ENCODE measurements at regions not wholly inside any gene's neighbourhood (a gene's known extent, or its start where the extent isn't known, plus 50 kb on each side); places are given as distances from the start of the nearest gene placed in this dataset.
A peak's percentile ranks its signal among the peaks of the same experiment; 100 is the strongest.

- no peak for DNase-seq
Observed at GRCh38 chr6:66735106-66735890, 1028.3 kb upstream of the EYS start.

DNA sequence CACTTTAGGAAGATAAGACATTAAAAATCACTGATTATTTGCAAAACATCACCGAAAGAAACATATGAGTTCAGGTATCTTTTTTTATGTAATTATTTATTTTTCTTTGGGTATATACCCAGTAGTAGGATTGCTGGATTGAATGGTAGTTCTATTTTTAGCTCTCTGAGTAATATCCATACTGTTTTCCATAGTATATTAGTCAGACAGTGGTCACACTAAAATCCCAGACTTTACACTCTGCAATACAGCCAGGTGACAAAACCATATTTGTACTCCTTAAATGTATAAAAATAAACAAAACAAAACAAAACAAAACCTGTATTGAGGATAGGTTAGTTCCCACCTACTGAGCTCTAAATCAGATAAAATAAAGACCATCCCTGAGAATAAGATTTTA, 1024.3 kb upstream of the EYS start:
- DNase-seq = no peak

GRCh38 chr6:66725670-66726069, 1018.6 kb upstream of the EYS start:
- DNase-seq = no peak

DNA sequence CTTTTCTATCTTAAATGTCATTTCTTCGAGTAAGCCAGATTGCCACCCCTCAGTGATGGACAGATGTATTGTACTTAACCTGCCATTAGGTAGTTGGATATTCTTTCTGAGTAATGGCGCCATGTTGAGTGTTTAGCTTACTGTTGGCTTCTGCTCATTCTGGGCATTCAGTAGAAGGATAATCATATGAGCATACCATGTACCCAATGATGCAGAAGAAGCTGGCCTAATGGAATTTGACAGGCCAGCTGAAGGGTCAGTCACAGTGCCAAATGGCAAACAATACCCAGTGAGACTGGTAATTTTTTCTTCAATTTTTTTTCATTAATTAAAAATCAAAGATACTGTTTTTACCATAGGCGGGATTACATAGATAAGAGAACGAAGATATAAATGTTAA, 1010.8 kb upstream of the EYS start:
- DNase-seq = no peak

GRCh38 chr6:66699385-66699784, 992.4 kb upstream of the EYS start:
- DNase-seq = no peak

DNA sequence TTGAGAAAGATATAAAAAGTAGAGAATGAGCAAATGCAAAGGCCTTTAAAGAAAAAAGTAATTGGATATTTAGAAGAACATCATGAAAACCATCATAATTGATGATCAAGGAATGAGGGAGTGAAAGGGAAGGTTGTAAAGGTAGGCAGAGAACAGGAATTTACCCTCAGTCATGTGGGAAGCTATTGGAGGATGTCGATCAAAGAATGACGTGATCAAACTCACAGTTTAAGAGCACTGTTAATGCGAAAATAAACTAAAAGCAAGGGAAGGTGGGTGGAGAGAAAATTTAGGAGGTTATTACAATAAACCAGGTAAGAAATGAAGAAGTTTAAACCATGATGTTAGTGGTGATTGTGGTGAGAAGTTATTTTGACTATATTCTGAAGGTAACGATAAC, 982.6 kb upstream of the EYS start:
- DNase-seq = no peak

DNA sequence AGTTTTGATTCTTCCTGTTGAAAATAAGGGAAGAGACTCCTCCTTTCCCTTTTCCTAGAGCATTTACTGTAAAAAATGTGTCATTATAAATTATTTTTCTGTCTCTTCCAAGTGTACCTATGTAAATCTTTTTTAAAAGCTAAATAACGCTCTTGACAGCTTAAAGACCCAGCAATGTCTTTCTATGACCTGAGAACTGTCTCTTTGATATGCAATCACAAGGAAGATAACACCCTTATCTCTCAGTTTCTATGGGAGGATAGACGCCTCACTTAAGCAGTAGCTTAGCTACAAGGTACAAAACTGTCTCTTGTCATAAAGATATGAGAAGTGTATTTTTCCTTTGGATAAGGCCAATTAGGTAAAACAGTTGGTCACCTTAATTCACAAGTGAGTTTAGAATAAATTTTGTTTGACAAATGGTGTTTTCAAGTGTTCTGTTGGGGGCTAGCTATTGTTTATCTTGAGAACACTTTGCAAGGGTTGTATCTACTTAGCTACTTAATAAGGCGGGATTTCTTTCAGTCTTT, 980.6 kb upstream of the EYS start:
- DNase-seq = no peak

DNA sequence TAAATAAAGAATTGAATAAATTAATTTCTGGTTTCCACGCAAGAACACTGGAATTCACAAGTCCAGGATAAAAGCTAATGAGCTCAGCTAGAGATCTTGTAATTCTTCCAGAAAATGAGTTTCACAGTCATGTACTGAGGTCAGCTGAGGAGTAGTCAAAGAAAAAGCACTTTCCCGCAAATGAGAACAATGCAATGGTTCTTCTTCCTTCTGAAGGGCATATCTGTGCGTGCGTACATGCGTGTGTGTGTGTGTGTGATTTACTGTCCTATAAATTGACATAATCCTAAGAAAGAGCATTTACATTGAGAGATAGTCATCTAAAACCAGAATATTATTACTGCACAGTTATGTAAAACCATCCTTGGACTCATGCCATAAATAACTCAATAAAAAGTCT, 968.9 kb upstream of the EYS start:
- no peak for DNase-seq

GRCh38 chr6:66664112-66664511, 957.1 kb upstream of the EYS start:
- DNase-seq = no peak

- DNase-seq = no peak
Observed at GRCh38 chr6:66662721-66663507, 955.9 kb upstream of the EYS start.

DNA sequence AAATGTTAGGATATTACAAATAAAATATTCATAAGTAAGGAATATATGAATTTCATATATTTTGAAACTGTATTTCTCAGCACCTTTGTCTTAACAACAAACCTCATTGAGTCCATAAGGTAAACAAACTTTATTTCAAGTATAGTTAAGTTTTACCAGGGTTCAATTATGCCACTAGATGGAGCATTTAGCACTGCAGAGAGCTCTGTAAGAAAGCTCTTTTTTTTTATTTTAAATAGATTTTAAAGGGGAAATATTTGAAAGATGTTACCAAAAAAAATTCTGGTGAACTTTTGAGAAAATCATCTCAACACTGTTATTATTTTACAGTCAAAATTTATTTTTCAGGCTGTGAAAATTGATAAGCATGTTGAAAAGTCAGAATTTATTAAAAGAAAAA, 955.2 kb upstream of the EYS start:
- no peak for DNase-seq

DNA sequence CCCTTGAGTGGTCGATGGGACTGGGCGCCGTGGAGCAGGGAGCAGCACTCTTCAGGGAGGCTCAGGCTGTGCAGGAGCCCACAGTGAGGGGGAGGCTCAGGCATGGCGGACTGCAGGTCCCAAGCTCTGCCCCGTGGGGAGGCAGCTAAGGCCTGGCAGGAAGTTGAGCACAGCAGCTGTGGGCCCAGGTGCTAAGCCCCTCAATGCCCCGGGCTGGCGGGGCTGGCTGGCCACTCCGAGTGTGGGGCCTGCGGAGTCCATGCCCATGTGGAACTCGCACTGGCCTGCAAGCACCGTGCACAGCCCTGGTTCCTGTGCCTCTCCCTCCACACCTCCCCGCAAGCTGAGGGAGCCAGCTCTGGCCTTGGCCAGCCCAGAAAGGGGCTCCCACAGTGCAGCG, 948.4 kb upstream of the EYS start:
- DNase-seq = no peak

DNA sequence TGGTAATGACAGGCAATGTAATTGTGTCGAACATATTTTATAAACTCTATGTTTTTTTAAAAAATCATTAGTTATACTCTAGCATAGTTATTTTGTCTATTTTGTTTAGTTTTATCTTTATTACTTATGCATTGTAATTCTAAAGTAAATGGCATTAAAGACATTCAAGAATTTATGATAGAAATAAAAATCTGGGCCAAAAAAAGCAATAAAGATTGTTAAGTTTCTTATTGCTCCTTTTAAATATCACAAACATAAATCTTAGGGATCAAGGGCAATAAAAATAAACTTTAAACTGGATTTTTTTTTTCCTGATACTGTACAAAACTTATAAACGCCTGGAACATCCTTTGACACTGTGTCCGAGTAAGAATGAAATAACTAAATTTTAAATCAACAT, 931.5 kb upstream of the EYS start:
- no peak for DNase-seq

DNA sequence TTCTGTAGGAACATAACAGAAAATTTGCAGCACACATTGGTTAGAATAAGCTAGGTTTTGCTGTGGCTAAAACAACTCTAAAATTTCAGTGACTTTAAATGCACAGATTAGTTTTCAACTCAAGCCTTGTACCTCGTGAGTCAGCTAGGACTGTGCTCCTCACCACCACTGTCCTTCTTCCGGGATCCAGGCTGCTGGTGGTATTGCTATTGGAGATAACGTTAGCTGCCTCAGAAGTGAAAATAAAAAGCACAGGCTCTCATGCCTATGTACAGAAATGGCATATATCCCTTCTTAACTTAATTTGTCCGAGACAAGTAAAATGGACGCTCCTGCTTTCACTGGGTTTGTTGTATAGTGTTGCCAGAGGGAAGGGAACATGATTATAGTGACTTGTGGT, 931.1 kb upstream of the EYS start:
- DNase-seq = peak; percentile 1

GRCh38 chr6:66628917-66629316, 921.9 kb upstream of the EYS start:
- no peak for DNase-seq

GRCh38 chr6:66623050-66623449, 916.0 kb upstream of the EYS start:
- DNase-seq = no peak

GRCh38 chr6:66605971-66606370, 898.9 kb upstream of the EYS start:
- DNase-seq = no peak

GRCh38 chr6:66605011-66605410, 898.0 kb upstream of the EYS start:
- DNase-seq = no peak

GRCh38 chr6:66599541-66599940, 892.5 kb upstream of the EYS start:
- no peak for DNase-seq

- no peak for DNase-seq
Observed at GRCh38 chr6:66578362-66578761, 871.3 kb upstream of the EYS start.

- no peak for DNase-seq
Observed at GRCh38 chr6:66568271-66568670, 861.2 kb upstream of the EYS start.

DNA sequence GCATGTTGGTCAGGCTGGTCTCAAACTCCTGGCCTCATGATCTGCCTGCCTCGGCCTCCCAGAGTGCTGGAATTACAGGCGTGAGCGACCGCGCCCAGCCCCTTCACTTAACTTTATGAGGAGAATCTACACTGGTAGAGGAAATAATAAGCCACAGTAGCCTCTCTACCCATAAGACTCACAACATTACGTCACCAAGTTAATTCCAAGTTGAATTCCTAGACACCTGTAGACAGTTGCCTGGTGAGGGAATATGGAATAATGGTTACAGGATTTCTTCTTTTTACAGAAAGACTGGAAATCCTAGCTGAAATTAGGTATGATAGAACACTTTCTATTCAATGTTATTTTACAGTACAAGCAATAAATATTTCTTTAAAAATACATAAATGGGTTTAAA, 854.5 kb upstream of the EYS start:
- DNase-seq = no peak

- no peak for DNase-seq
Observed at GRCh38 chr6:66558189-66558588, 851.2 kb upstream of the EYS start.

GRCh38 chr6:66556936-66557335, 849.9 kb upstream of the EYS start:
- DNase-seq = no peak
